PFSK-1 (cell line): ENCODE measurements at regions not wholly inside any gene's neighbourhood (a gene's known extent, or its start where the extent isn't known, plus 50 kb on each side); places are given as distances from the start of the nearest gene placed in this dataset.

ENCODE experiments used
- FOXP2 ChIP-seq: optimal IDR thresholded peaks from 2 replicates; pipeline ENCODE3; 2011; ENCODE audit warnings: borderline replicate concordance, control low read depth, inconsistent platforms; ENCODE audit not compliant: insufficient read depth; ENCODE audit errors: extremely low read length, extremely low read depth
- POLR2AphosphoS5 ChIP-seq: IDR thresholded peaks from 2 replicates; pipeline ENCODE4 v1.6.1; 2012; ENCODE audit warnings: low read depth, mild to moderate bottlenecking, control low read depth, low read length, moderate library complexity
- REST ChIP-seq, 2 experiments: IDR thresholded peaks; 2 replicates each; pipeline versions ENCODE4 v1.6.1 to v1.8.0; 2011 to 2012; ENCODE audit warnings: low read depth in 2 of 2, low read length in 2 of 2, control low read depth in 1 of 2, inconsistent platforms in 1 of 2, mild to moderate bottlenecking in 1 of 2, moderate library complexity in 1 of 2; ENCODE audit not compliant: insufficient read depth in 1 of 2
- SIN3A ChIP-seq: IDR thresholded peaks from 2 replicates; pipeline ENCODE4 v1.6.1; 2012; ENCODE audit warnings: mild to moderate bottlenecking, low read length, moderate library complexity, borderline replicate concordance; ENCODE audit not compliant: insufficient read depth
- TAF1 ChIP-seq: IDR thresholded peaks from 2 replicates; pipeline ENCODE4 v1.6.1; 2012; ENCODE audit warnings: low read length, control low read depth, borderline replicate concordance; ENCODE audit not compliant: insufficient read depth

GRCh38 chr12:85468356-85469157, 188.5 kb downstream of the ALX1 start:
- no peak for TF ChIP-seq FOXP2
- TF ChIP-seq REST (IDR thresholded peaks at IDR 0.05; ENCODE audit: insufficient read depth in 1 of 2, low read depth in 2 of 2, low read length in 2 of 2), result no peak
- TF ChIP-seq SIN3A, result no peak
- no peak for TF ChIP-seq TAF1
- no peak for TF ChIP-seq POLR2AphosphoS5

GRCh38 chr12:85469158-85470086, 189.4 kb downstream of the ALX1 start:
- peak in 1 of 2 experiments; percentile 76; a peak in 2 of 4 replicates for TF ChIP-seq REST (IDR thresholded peaks at IDR 0.05; ENCODE audit: insufficient read depth in 1 of 2, low read depth in 2 of 2, low read length in 2 of 2)

- TF ChIP-seq POLR2AphosphoS5, result no peak
- no peak for TF ChIP-seq SIN3A
- TF ChIP-seq REST (IDR thresholded peaks at IDR 0.05; ENCODE audit: insufficient read depth in 1 of 2, low read depth in 2 of 2, low read length in 2 of 2), result no peak
- TF ChIP-seq TAF1, result no peak
- TF ChIP-seq FOXP2, result no peak
These were observed 196.7 kb downstream of the ALX1 start for GRCh38 chr12:85476756-85477155.

- no peak for TF ChIP-seq REST (IDR thresholded peaks at IDR 0.05; ENCODE audit: insufficient read depth in 1 of 2, low read depth in 2 of 2, low read length in 2 of 2)
- TF ChIP-seq SIN3A, result no peak
- no peak for TF ChIP-seq FOXP2
- TF ChIP-seq TAF1, result no peak
- no peak for TF ChIP-seq POLR2AphosphoS5
These were observed 204.4 kb downstream of the ALX1 start for GRCh38 chr12:85484387-85484786.
